A549 (cell line): ENCODE measurements at regions not wholly inside any gene's neighbourhood (a gene's known extent, or its start where the extent isn't known, plus 50 kb on each side); places are given as distances from the start of the nearest gene placed in this dataset.

Experiments
- ATAC-seq, 2 experiments: fragments of 200-7000 bp in 1 of 2; fragments of >200 bp in 1 of 2; cut with Nextera tagmentation in 1 of 2; cut with Tn5 transposase in 1 of 2; 3 replicates each; pipeline versions ENCODE4 v1.8.0 to v1.9.1; 2018 to 2020; ENCODE audit warnings: mild to moderate bottlenecking in 1 of 2, moderate library complexity in 1 of 2
- CTCF ChIA-PET: fragments of 300-600 bp; sonication (Branson Sonifier 250); formaldehyde crosslinking; extraction: SDS; loops from one replicate; lab custom pipeline; 2021; ENCODE audit warnings: antibody characterized with exemption, inconsistent platforms; lab: Yijun Ruan, JAX
- POLR2A ChIA-PET: fragments of 350-600 bp; formaldehyde crosslinking; extraction: SDS; loops from one replicate; lab custom pipeline; 2021; ENCODE audit warnings: antibody characterized with exemption, inconsistent platforms; lab: Yijun Ruan, JAX
- DNase-seq, 2 experiments: peaks; one replicate each; pipeline versions ENCODE4 v3.0.0 to v3.0.0-alpha.2; 2011 to 2016; ENCODE audit warnings: low read depth in 1 of 2, low spot score in 1 of 2
- FAIRE-seq: peaks from 2 replicates; lab custom pipeline; 2011; peaks lifted over from hg19 to GRCh38; lab: Jason Lieb, UNC
- H3K27ac ChIP-seq, 2 experiments: fragments of >200 bp; sonication (Bioruptor Twin); formaldehyde crosslinking; 3 replicates each; pipeline ENCODE4 v1.5.1; 2016 to 2017
- H3K4me1 ChIP-seq: fragments of >200 bp; sonication (Bioruptor Twin); formaldehyde crosslinking; 3 replicates; pipeline ENCODE4 v1.6.1; 2016
- H3K4me2 ChIP-seq: fragments of >200 bp; sonication (Bioruptor Twin); formaldehyde crosslinking; 3 replicates; pipeline ENCODE4 v1.6.1; 2016
- H3K4me3 ChIP-seq: fragments of >200 bp; sonication (Bioruptor Twin); formaldehyde crosslinking; 3 replicates; pipeline ENCODE4 v1.5.1; 2016
- H3K9me3 ChIP-seq: fragments of >200 bp; sonication (Bioruptor Twin); formaldehyde crosslinking; 3 replicates; pipeline ENCODE4 v1.6.1; 2016
- BCL3 ChIP-seq: fragments of >200 bp; sonication (Bioruptor Twin); formaldehyde crosslinking; IDR thresholded peaks from 3 replicates; pipeline ENCODE4 v1.6.1; 2016
- CBX2 ChIP-seq: fragments of 200-600 bp; sonication (generic); IDR thresholded peaks from 2 replicates; pipeline ENCODE4 v1.6.1; 2016; ENCODE audit warnings: low read depth, mild to moderate bottlenecking, borderline replicate concordance
- CEBPB ChIP-seq, 2 experiments: fragments of >200 bp in 1 of 2; sonication (Bioruptor Twin) in 1 of 2; formaldehyde crosslinking in 1 of 2; IDR thresholded peaks; 2 replicates each; pipeline ENCODE4 v1.6.1; 2012 to 2016
- CHD4 ChIP-seq: fragments of 200-600 bp; sonication (generic); IDR thresholded peaks from 2 replicates; pipeline ENCODE4 v1.6.1; 2016; ENCODE audit warnings: antibody characterized with exemption, mild to moderate bottlenecking, borderline replicate concordance
- CTCF ChIP-seq: fragments of >200 bp; sonication (Bioruptor Twin); formaldehyde crosslinking; IDR thresholded peaks from 3 replicates; pipeline ENCODE4 v1.5.1; 2016
- EHMT2 ChIP-seq: fragments of 200-600 bp; sonication (generic); IDR thresholded peaks from 2 replicates; pipeline ENCODE4 v1.6.1; 2016; ENCODE audit warnings: antibody characterized with exemption, low read depth, mild to moderate bottlenecking, moderate library complexity
- ESRRA ChIP-seq: fragments of 150-350 bp; IDR thresholded peaks from 2 replicates; pipeline ENCODE4 v1.6.1; 2014; ENCODE audit warnings: mild to moderate bottlenecking, low read length, borderline replicate concordance
- FOSL2 ChIP-seq, 2 experiments: fragments of 450-650 bp in 1 of 2; fragments of >200 bp in 1 of 2; sonication (Bioruptor Twin) in 1 of 2; formaldehyde crosslinking; IDR thresholded peaks; 2 replicates each; pipeline versions ENCODE4 v1.5.0 to v1.6.1; 2016 to 2020; ENCODE audit warnings: mild to moderate bottlenecking in 1 of 2, moderate library complexity in 1 of 2
- FOXS1 ChIP-seq: fragments of 250-450 bp; sonication (Bioruptor Pico); IDR thresholded peaks from 2 replicates; pipeline ENCODE4 v1.5.0; 2020; ENCODE audit warnings: mild to moderate bottlenecking, moderate library complexity
- HOXA7 ChIP-seq: fragments of 250-450 bp; sonication (Bioruptor Pico); IDR thresholded peaks from 2 replicates; pipeline ENCODE4 v1.5.0; 2020; ENCODE audit warnings: mild to moderate bottlenecking, moderate library complexity
- HOXB13 ChIP-seq: fragments of 250-450 bp; sonication (Bioruptor Pico); IDR thresholded peaks from 2 replicates; pipeline ENCODE4 v1.5.0; 2020; ENCODE audit warnings: low read depth, mild to moderate bottlenecking, moderate library complexity
- KDM5A ChIP-seq: fragments of 200-600 bp; sonication (generic); IDR thresholded peaks from 2 replicates; pipeline ENCODE4 v1.6.1; 2016; ENCODE audit warnings: antibody characterized with exemption, mild to moderate bottlenecking
- POLR2AphosphoS2 ChIP-seq: conservative IDR thresholded peaks from 2 replicates; pipeline ENCODE4 v1.6.1; 2012; ENCODE audit warnings: low read length, improper control_type of control experiment, inconsistent platforms
- RAD21 ChIP-seq, 2 experiments: fragments of >200 bp in 1 of 2; sonication (Bioruptor Twin) in 1 of 2; formaldehyde crosslinking in 1 of 2; IDR thresholded peaks in 1 of 2; conservative IDR thresholded peaks in 1 of 2; 2 replicates in 1 of 2; 3 replicates in 1 of 2; pipeline ENCODE4 v1.6.1; 2012 to 2018; ENCODE audit warnings: inconsistent platforms in 1 of 2
- RCOR1 ChIP-seq: fragments of 150-350 bp; IDR thresholded peaks from 2 replicates; pipeline ENCODE4 v1.6.1; 2014; ENCODE audit warnings: antibody characterized with exemption, low read length, low read depth
- RFX5 ChIP-seq: fragments of 450-650 bp; IDR thresholded peaks from 2 replicates; pipeline ENCODE4 v1.7.1; 2014; ENCODE audit warnings: antibody characterized with exemption, mild to moderate bottlenecking, moderate library complexity
- RNF2 ChIP-seq: fragments of 200-600 bp; sonication (generic); IDR thresholded peaks from 2 replicates; pipeline ENCODE4 v1.6.1; 2016; ENCODE audit warnings: low read depth, mild to moderate bottlenecking, antibody characterized with exemption, moderate library complexity, borderline replicate concordance
- SMC3 ChIP-seq: fragments of >200 bp; sonication (Bioruptor Twin); formaldehyde crosslinking; IDR thresholded peaks from 3 replicates; pipeline ENCODE4 v1.6.1; 2018; ENCODE audit warnings: inconsistent platforms
- SREBF2 ChIP-seq: fragments of 450-650 bp; IDR thresholded peaks from 2 replicates; pipeline ENCODE4 v1.6.1; 2014; ENCODE audit warnings: mild to moderate bottlenecking, moderate library complexity
- ZFP36 ChIP-seq: fragments of 450-650 bp; IDR thresholded peaks from 2 replicates; pipeline ENCODE4 v1.6.1; 2014; ENCODE audit warnings: borderline replicate concordance; ENCODE audit not compliant: partially characterized antibody
- ZNF302 ChIP-seq: fragments of 250-450 bp; sonication (Bioruptor Pico); IDR thresholded peaks from 2 replicates; pipeline ENCODE4 v1.9.0; 2021; ENCODE audit warnings: inconsistent platforms, mild to moderate bottlenecking, moderate library complexity
- WGBS: methylation state at CpG from one replicate; pipeline ENCODE4 v1.1.6; 2017; ENCODE audit errors: missing lambda C conversion rate; 5-methylcytosine and 5-hydroxymethylcytosine counted together
- TF ChIP-seq, protein P1 (sequence below): fragments of 250-450 bp; sonication (Bioruptor Pico); IDR thresholded peaks from 2 replicates; pipeline ENCODE4 v1.5.0; 2020; ENCODE audit warnings: low read depth, mild to moderate bottlenecking, moderate library complexity
- TF ChIP-seq, protein P2 (sequence below): fragments of 450-650 bp; IDR thresholded peaks from 2 replicates; pipeline ENCODE4 v1.6.1; 2014; ENCODE audit warnings: antibody characterized with exemption
- TF ChIP-seq, protein P3 (sequence below): fragments of 200-600 bp; sonication (generic); IDR thresholded peaks from 2 replicates; pipeline ENCODE4 v1.6.1; 2016; ENCODE audit warnings: antibody characterized with exemption, mild to moderate bottlenecking, moderate library complexity

DNA sequence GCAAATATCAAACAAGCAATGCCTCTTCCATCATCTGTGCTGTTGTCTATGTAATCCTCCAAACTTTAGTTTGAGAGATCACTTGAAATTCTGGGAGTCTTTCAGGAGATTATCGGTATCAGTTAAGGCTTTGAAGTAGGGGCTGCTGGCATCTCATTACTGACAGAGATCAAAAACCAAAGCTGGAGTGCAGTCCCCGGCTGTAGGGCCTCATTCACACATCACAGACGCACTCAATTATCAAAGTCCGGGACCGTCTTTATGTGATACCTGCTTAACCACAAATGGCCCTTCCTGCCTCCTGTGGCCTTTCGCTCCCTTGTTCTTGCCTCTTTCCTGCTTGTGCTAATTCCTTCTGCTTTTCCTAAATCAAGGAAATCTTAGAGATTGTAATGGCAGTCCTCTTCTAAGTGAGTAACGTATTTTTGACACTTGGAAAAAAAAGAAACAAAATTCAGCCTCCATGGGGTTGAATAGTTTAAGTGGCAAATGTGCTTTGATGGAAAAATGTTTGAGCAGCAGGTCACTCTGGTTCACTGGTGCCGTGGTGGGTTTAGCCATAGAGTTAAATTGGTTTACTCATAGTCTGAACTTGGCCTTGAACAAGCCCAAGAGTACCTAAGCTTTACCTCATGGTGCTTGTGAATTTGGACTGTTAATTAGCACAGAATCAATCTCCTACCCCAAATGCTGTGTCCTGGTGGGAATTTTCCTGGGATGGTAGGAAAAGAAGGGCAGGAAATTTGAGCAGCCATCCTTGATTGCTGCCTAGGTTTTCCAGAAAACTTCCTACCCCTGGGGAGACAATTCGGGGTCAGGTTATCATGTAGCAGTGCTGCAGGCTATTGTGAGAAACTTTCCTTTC, 178.9 kb upstream of the LYZL1 start:
- POLR2A ChIA-PET = no interaction called here
- TF ChIP-seq ZFP36 (no peak), CEBPB (IDR thresholded peaks at IDR 0.05) (no peak), FOXS1 (CRISPR knock-in tag) (no peak), FOSL2 (IDR thresholded peaks at IDR 0.05) (no peak), FOSL2 (CRISPR knock-in tag; IDR thresholded peaks at IDR 0.05) (no peak), SMC3 (no peak), BCL3 (no peak), CHD4 (no peak), CTCF (no peak), RNF2 (no peak), HOXA7 (CRISPR knock-in tag) (no peak), POLR2AphosphoS2 (no peak), CBX2 (no peak), RCOR1 (no peak), RAD21 (conservative IDR thresholded peaks at IDR 0.05 in 1 of 2, IDR thresholded peaks at IDR 0.05 in 1 of 2) (no peak), RFX5 (no peak), SREBF2 (no peak)
- TF ChIP-seq, protein P1, sequence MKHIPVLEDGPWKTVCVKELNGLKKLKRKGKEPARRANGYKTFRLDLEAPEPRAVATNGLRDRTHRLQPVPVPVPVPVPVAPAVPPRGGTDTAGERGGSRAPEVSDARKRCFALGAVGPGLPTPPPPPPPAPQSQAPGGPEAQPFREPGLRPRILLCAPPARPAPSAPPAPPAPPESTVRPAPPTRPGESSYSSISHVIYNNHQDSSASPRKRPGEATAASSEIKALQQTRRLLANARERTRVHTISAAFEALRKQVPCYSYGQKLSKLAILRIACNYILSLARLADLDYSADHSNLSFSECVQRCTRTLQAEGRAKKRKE = no peak
- TF ChIP-seq, protein P2, sequence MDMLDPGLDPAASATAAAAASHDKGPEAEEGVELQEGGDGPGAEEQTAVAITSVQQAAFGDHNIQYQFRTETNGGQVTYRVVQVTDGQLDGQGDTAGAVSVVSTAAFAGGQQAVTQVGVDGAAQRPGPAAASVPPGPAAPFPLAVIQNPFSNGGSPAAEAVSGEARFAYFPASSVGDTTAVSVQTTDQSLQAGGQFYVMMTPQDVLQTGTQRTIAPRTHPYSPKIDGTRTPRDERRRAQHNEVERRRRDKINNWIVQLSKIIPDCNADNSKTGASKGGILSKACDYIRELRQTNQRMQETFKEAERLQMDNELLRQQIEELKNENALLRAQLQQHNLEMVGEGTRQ = no peak
- TF ChIP-seq, all 56 proteins: peak for 0
- CTCF ChIA-PET = interaction anchor here (0.6 kb wide), 1 partner anchor 130 kb away, joined by 3 read pairs; no protein-coding TSS in a partner anchor
- Histone ChIP-seq H3K9me3 (peaks cover 9% of the 10 kb centered on the region), H3K4me1 (peaks cover 20% of the 10 kb centered on the region), H3K4me2 (no peak overlapping the region), H3K4me3 (no peak overlapping the region), H3K27ac (no peak overlapping the region)
- 85% methylated on average over 9 of the region's 9 CpGs for WGBS
- FAIRE-seq (no peak), ATAC-seq (no peak), DNase-seq (no peak)

DNA sequence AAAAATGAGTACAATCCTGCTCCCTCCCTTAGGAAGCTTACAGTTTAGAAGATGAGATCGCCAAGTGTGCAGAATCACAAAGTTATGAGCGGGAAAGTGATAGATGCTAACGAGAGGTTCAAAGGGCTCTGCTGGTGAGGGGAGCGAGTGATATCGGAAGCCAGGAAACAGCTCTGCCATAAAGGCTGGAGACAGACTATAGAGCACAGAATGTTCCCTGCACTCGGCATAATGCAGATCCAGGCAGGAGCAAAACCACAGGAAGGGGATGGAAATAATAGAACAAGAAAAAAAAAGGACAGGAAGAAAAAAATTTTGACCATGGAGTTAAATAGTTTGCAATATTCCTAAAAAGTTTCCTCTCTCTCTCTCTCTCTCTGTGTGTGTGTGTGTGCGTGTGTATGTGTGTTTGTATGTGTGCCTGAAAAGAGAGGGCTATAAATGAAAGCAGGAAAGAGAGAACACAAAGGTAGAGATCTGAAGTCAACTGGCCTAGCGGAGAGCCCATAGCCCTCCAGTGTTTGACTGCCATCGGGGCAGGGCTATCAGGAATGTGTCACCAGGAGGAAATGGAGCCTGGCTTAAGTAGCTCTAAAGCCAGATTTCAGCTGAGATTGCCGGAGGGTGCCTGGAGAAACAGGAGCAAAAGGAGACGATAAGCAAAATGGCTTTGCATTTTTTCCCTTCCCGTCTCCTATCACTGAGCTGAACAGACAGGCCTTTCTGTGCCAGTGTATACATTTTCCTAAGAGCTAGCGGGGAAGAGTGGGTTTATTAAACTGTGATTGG, 175.8 kb upstream of the LYZL1 start:
- ChIA-PET CTCF (no interaction called here), POLR2A (no interaction called here)
- Histone ChIP-seq H3K4me1 (no peaks in the 10 kb centered on the region), H3K4me2 (no peak overlapping the region), H3K4me3 (no peak overlapping the region), H3K27ac (no peak overlapping the region), H3K9me3 (peaks cover 33% of the 10 kb centered on the region)
- DNase-seq (no peak), ATAC-seq (no peak), FAIRE-seq (no peak)
- WGBS = 86% methylated on average over 13 of the region's 13 CpGs
- TF ChIP-seq FOSL2 (IDR thresholded peaks at IDR 0.05) (no peak), FOSL2 (CRISPR knock-in tag; IDR thresholded peaks at IDR 0.05) (no peak), RAD21 (conservative IDR thresholded peaks at IDR 0.05 in 1 of 2, IDR thresholded peaks at IDR 0.05 in 1 of 2) (no peak), KDM5A (no peak), HOXB13 (CRISPR knock-in tag) (no peak), ZNF302 (CRISPR knock-in tag) (no peak), EHMT2 (no peak), ESRRA (no peak)
- TF ChIP-seq, protein P3, sequence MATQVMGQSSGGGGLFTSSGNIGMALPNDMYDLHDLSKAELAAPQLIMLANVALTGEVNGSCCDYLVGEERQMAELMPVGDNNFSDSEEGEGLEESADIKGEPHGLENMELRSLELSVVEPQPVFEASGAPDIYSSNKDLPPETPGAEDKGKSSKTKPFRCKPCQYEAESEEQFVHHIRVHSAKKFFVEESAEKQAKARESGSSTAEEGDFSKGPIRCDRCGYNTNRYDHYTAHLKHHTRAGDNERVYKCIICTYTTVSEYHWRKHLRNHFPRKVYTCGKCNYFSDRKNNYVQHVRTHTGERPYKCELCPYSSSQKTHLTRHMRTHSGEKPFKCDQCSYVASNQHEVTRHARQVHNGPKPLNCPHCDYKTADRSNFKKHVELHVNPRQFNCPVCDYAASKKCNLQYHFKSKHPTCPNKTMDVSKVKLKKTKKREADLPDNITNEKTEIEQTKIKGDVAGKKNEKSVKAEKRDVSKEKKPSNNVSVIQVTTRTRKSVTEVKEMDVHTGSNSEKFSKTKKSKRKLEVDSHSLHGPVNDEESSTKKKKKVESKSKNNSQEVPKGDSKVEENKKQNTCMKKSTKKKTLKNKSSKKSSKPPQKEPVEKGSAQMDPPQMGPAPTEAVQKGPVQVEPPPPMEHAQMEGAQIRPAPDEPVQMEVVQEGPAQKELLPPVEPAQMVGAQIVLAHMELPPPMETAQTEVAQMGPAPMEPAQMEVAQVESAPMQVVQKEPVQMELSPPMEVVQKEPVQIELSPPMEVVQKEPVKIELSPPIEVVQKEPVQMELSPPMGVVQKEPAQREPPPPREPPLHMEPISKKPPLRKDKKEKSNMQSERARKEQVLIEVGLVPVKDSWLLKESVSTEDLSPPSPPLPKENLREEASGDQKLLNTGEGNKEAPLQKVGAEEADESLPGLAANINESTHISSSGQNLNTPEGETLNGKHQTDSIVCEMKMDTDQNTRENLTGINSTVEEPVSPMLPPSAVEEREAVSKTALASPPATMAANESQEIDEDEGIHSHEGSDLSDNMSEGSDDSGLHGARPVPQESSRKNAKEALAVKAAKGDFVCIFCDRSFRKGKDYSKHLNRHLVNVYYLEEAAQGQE = no peak
